HFFc6 (cell line): ENCODE measurements at regions not wholly inside any gene's neighbourhood (a gene's known extent, or its start where the extent isn't known, plus 50 kb on each side); places are given as distances from the start of the nearest gene placed in this dataset.

ENCODE experiments used
- DNase-seq: peaks from one replicate; pipeline ENCODE4 v3.0.0-alpha.2; 2018
- H3K27ac Mint-ChIP-seq: 2 replicates; pipeline ENCODE4 v1.8.0; 2020; ENCODE audit warnings: mild to moderate bottlenecking, mixed read lengths
- H3K27me3 Mint-ChIP-seq: 2 replicates; pipeline ENCODE4 v1.8.0; 2021; ENCODE audit warnings: mild to moderate bottlenecking, moderate library complexity, mixed read lengths; ENCODE audit not compliant: insufficient read depth
- H3K36me3 Mint-ChIP-seq: 2 replicates; pipeline ENCODE4 v1.8.0; 2021; ENCODE audit warnings: low read depth, mixed read lengths
- H3K4me1 Mint-ChIP-seq: 2 replicates; pipeline ENCODE4 v1.8.0; 2020; ENCODE audit warnings: low read depth, mixed read lengths
- H3K4me3 Mint-ChIP-seq: 2 replicates; pipeline ENCODE4 v1.8.0; 2020; ENCODE audit warnings: mild to moderate bottlenecking, moderate library complexity, mixed read lengths
- H3K9me3 Mint-ChIP-seq: 2 replicates; pipeline ENCODE4 v1.8.0; 2020; ENCODE audit warnings: mild to moderate bottlenecking, mixed read lengths
- CTCF ChIP-seq: fragments of 200-600 bp; sonication (generic); IDR thresholded peaks from 2 replicates; pipeline ENCODE4 v1.5.0; 2021; ENCODE audit warnings: antibody characterized with exemption, mild to moderate bottlenecking

GRCh38 chr12:61072717-61073116 is 1187.5 kb upstream of the USP15 start:
- no peak overlapping the region for H3K27ac Mint-ChIP-seq
- peaks cover 18% of the 10 kb centered on the region for H3K9me3 Mint-ChIP-seq
- no peak for DNase-seq
- H3K4me1 Mint-ChIP-seq = no peaks in the 10 kb centered on the region
- H3K36me3 Mint-ChIP-seq = no peaks in the 10 kb centered on the region
- no peaks in the 10 kb centered on the region for H3K27me3 Mint-ChIP-seq
- no peak overlapping the region for H3K4me3 Mint-ChIP-seq
- TF ChIP-seq CTCF = no peak

- no peak for TF ChIP-seq CTCF
- Mint-ChIP-seq H3K4me3 (no peak overlapping the region), H3K9me3 (peaks cover 27% of the 10 kb centered on the region), H3K4me1 (no peaks in the 10 kb centered on the region), H3K27me3 (no peaks in the 10 kb centered on the region), H3K27ac (no peak overlapping the region), H3K36me3 (no peaks in the 10 kb centered on the region)
- no peak for DNase-seq
Measured at GRCh38 chr12:61095111-61095510, 1165.1 kb upstream of the USP15 start.

GRCh38 chr12:61098031-61098580 is 1162.1 kb upstream of the USP15 start:
- DNase-seq = no peak
- Mint-ChIP-seq H3K27ac (no peak overlapping the region), H3K9me3 (peaks cover 20% of the 10 kb centered on the region), H3K4me3 (no peak overlapping the region), H3K4me1 (no peaks in the 10 kb centered on the region), H3K27me3 (no peaks in the 10 kb centered on the region), H3K36me3 (no peaks in the 10 kb centered on the region)
- TF ChIP-seq CTCF = no peak

GRCh38 chr12:61107118-61107517 is 1153.1 kb upstream of the USP15 start:
- H3K9me3 Mint-ChIP-seq = peaks cover 27% of the 10 kb centered on the region
- no peaks in the 10 kb centered on the region for H3K4me1 Mint-ChIP-seq
- TF ChIP-seq CTCF = no peak
- no peak for DNase-seq
- no peak overlapping the region for H3K4me3 Mint-ChIP-seq
- H3K27ac Mint-ChIP-seq = no peak overlapping the region
- no peaks in the 10 kb centered on the region for H3K36me3 Mint-ChIP-seq
- H3K27me3 Mint-ChIP-seq = no peaks in the 10 kb centered on the region

GRCh38 chr12:61111218-61111617 is 1149.0 kb upstream of the USP15 start:
- no peak for TF ChIP-seq CTCF
- no peaks in the 10 kb centered on the region for H3K4me1 Mint-ChIP-seq
- no peaks in the 10 kb centered on the region for H3K36me3 Mint-ChIP-seq
- no peaks in the 10 kb centered on the region for H3K27me3 Mint-ChIP-seq
- peaks cover 20% of the 10 kb centered on the region for H3K9me3 Mint-ChIP-seq
- H3K4me3 Mint-ChIP-seq = no peak overlapping the region
- H3K27ac Mint-ChIP-seq = no peak overlapping the region
- DNase-seq = no peak
